C1 segment of cervical spinal cord (tissue), 14 donors: ENCODE measurements at regions not wholly inside any gene's neighbourhood (a gene's known extent, or its start where the extent isn't known, plus 50 kb on each side); places are given as distances from the start of the nearest gene placed in this dataset.
"Not testable (repeated sequence)": the region's sequence is repeated elsewhere in the genome, so short reads cannot be mapped to it uniquely, and the experiment has no call there.

Source experiments
- DNase-seq, 14 donors: peaks; one replicate each; lab custom pipeline; 2025; lab: John Stamatoyannopoulos, UW

GRCh38 chr5:116908537-116908936 is 333.9 kb upstream of the SEMA6A start:
- DNase-seq, result no peak

GRCh38 chr5:116905885-116906284 is 331.3 kb upstream of the SEMA6A start:
- no peak for DNase-seq

- DNase-seq, result no peak
Observed at GRCh38 chr5:116900793-116901192, 326.2 kb upstream of the SEMA6A start.

GRCh38 chr5:116898917-116899316 is 324.3 kb upstream of the SEMA6A start:
- DNase-seq, result no peak

- no peak for DNase-seq
Observed at GRCh38 chr5:116897291-116897690, 322.7 kb upstream of the SEMA6A start.

- DNase-seq, result no peak
Observed at GRCh38 chr5:116896001-116896400, 321.4 kb upstream of the SEMA6A start.

GRCh38 chr5:116892993-116893392 is 318.4 kb upstream of the SEMA6A start:
- no peak for DNase-seq

- DNase-seq, result no peak
Observed at GRCh38 chr5:116887104-116887503, 312.5 kb upstream of the SEMA6A start.

GRCh38 chr5:116885825-116886224 is 311.2 kb upstream of the SEMA6A start:
- no peak for DNase-seq

- DNase-seq, result no peak
Observed at GRCh38 chr5:116883875-116884274, 309.3 kb upstream of the SEMA6A start.

GRCh38 chr5:116881921-116882531 is 307.4 kb upstream of the SEMA6A start:
- DNase-seq, result no peak

GRCh38 chr5:116880601-116881000 is 306.0 kb upstream of the SEMA6A start:
- no peak for DNase-seq

GRCh38 chr5:116880150-116880549 is 305.5 kb upstream of the SEMA6A start:
- no peak for DNase-seq

GRCh38 chr5:116876240-116876840 is 301.7 kb upstream of the SEMA6A start:
- no peak for DNase-seq

- DNase-seq, result no peak
Observed at GRCh38 chr5:116872986-116873385, 298.4 kb upstream of the SEMA6A start.

GRCh38 chr5:116872486-116872885 is 297.9 kb upstream of the SEMA6A start:
- no peak for DNase-seq

GRCh38 chr5:116867825-116868224 is 293.2 kb upstream of the SEMA6A start:
- DNase-seq, result not testable (repeated sequence)

- no peak for DNase-seq
Observed at GRCh38 chr5:116865651-116866050, 291.0 kb upstream of the SEMA6A start.

GRCh38 chr5:116864838-116865190 is 290.2 kb upstream of the SEMA6A start:
- no peak for DNase-seq

GRCh38 chr5:116864157-116864837 is 289.7 kb upstream of the SEMA6A start:
- DNase-seq, result no peak

GRCh38 chr5:116862632-116863455 is 288.2 kb upstream of the SEMA6A start:
- DNase-seq, result no peak

- no peak for DNase-seq
Observed at GRCh38 chr5:116861666-116862065, 287.0 kb upstream of the SEMA6A start.
